NCI-H1105 treated with DMSO at 0.1 percent for 48 hours (cell line): ENCODE measurements at regions not wholly inside any gene's neighbourhood (a gene's known extent, or its start where the extent isn't known, plus 50 kb on each side); places are given as distances from the start of the nearest gene placed in this dataset.
A peak's percentile ranks its signal among the peaks of the same experiment; 100 is the strongest.
"Not testable (repeated sequence)": the region's sequence is repeated elsewhere in the genome, so short reads cannot be mapped to it uniquely, and the experiment has no call there.

Experiments
- DNase-seq: peaks from one replicate; lab custom pipeline; 2025; lab: John Stamatoyannopoulos, UW

DNA sequence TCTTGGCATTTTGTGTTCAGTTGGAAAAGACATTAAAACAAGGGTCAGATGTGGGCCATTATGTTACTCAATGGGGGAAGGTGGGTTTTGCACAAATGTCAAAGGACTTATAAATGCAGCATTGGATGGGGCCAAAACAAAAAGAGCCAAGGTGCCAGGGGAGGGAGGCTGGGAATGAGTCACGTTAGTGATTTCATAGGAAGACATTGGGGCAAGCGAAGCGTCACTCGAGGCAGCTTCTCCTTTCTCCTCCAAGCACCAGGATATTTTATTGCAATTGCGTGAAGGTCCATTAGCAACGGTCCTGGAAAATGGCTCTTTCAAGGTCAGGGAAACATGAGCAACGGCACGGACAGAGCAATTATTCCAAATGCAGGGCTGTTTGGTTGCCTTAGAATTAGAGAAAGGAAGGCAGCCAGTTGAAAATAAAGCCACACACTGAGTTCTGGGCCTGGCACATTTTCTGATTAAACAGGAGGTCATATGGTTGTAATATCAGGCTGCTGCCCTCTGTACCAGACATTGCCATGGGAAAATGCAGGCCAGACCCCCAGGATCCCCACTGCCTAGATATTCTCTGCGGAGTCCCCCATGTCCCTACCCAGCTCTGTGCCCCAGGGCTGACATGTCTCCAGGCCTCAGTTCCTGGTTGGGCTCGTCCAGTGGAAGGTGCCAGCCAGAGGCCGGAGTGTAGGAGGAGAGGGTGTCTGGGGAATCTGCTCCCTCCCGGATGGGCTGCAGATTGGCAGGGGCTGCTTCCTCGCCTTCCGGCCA, 63.3 kb upstream of the NANOS1 start:
- no peak for DNase-seq

DNA sequence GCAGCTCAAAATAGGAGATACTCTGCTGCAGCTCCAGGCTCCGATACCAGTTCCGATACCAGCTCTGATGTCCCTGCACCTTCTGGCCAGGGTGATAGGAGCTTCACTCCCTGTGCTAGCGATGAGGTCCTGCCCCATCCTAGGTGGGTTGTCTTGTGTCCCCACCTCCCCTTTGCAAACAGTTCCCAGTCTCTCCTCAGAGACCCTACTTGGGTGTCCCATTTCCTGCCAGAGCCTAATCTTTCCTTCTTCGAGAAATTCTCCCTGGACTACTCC, 62.7 kb upstream of the NANOS1 start:
- no peak for DNase-seq

GRCh38 chr10:118967160-118967559, 62.4 kb upstream of the NANOS1 start:
- no peak for DNase-seq

DNA sequence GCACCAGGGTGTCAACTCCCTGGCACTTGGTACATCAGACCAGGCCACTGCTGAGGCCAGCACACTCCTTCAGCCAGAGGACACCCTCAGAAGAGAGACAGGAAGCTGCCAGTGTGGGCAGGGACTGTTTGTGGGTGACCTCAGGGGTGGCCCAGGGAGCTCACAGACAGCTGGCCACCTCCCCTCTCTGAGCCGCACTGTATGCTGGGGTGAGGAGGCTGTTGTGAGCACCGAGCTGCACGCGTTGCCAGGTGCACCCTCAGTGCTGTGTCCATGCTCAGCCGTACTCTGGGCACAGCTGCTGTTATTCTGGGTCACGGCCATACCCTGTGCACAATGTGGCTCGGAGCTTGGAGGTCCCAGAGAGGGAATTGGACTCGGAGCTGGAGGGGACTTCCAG, 61.5 kb upstream of the NANOS1 start:
- DNase-seq: no peak

GRCh38 chr10:118968482-118968881, 61.0 kb upstream of the NANOS1 start:
- DNase-seq: no peak

DNA sequence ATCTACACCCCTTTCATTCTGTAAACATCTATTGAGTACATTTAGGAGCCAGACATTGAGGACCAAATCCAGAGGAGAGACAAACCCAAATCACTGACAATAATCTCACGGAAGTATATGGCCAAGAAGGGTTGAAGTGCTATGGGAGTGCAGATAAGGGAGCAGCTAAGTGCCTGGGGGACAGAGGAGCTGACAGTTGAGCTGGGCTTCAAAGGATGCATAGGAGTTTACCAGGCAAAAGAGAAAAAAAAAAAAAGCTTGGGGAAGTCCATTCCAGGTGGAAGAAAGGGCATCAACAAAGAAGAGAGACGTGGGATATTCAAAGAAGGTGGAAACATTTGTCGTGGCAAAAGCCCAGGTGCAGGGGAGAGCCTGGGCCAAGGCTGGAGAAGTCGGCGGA, 60.5 kb upstream of the NANOS1 start:
- DNase-seq: no peak

DNA sequence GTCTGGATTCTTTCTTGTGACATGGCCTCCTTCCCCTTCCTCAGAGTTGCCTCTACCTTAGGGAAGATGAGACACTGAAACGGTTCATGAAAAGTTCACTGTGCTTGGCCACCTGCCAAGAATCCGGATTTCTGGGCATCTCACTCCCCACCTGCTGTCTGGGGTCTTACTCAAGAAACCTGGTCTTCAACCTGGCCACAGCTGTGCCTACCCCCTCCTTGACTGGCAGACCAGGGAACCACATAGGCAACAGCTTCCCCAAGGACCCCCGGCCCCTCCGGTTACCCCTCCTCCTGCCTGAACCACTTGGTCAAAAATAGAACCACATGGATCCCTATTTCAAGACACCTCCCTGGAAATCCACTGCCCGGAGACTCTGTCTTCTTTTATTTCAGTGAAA, 58.7 kb upstream of the NANOS1 start:
- peak; percentile 6 for DNase-seq

- no peak for DNase-seq
Observed at GRCh38 chr10:118971187-118971586, 58.3 kb upstream of the NANOS1 start.

- no peak for DNase-seq
Observed at GRCh38 chr10:118971876-118972275, 57.6 kb upstream of the NANOS1 start.

DNA sequence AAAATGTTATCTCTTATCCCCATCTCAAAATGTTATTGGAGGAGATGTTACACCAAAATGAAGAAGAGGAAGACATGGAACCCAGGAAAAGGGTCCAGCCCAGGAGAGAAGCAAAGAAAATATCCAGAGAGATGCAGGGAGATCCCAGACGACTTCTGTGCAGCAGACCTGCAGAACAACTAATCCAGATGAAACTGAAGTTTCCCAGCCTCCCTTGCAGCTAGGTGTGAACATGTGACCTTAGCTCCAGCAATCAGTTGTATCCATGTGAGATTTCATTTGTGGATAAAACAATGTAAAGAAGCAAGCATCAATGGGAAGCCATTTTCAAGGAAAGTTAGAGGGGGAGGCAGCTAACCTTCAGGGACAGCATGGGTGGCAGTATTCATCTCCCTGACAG, 55.8 kb upstream of the NANOS1 start:
- no peak for DNase-seq

- DNase-seq: no peak
Observed at GRCh38 chr10:118974951-118975350, 54.6 kb upstream of the NANOS1 start.

- not testable (repeated sequence) for DNase-seq
Observed at GRCh38 chr10:118976219-118976618, 53.3 kb upstream of the NANOS1 start.

DNA sequence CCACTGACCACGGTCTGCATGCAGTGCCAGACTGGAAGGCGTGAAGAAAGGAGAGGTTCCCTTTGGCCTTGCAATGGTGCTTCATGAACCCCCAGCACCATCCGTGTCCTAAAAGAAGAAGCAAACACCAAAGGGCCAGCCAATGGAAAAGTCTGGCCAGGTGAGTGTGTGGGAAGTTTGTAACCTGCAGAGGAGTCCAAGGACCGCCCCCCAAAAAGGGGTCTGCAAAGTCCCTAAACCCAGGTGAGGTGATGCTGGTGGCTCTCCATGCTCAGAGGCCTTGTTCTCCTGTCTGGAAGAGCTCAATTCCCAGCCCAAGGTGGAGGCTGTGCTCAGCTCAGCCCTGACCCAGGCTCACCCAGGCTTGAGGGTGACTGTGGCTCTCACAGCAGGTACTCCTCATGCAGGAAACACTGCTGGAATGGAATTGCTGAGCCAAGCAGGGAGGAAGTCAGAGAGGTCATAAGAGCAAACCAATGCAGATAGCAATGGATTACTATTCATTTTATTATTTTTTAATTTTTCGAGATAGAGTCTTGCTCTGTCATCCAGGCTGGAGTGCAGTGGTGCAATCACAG, 52.4 kb upstream of the NANOS1 start:
- no peak for DNase-seq

- DNase-seq: no peak
Observed at GRCh38 chr10:118977835-118978234, 51.7 kb upstream of the NANOS1 start.

- DNase-seq: no peak
Observed at GRCh38 chr10:118978316-118978997, 51.1 kb upstream of the NANOS1 start.

DNA sequence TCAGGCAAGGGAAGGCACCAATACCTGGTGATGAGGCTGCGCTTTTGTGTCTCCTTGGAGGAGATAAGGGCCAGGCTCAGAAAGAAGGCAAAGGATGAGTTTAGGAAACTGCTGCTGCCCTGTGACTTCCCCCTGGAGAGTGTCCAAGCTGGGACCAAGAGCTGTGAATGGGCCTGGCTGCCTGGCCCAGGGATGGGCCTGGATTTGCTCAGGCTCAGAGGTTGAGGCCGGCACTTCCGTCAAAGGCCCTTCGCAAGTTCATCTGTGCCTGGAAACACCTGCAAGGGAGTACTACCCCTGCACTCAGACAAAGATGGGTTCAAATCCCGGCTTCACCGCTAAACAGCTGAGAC, 50.5 kb upstream of the NANOS1 start:
- DNase-seq: no peak

DNA sequence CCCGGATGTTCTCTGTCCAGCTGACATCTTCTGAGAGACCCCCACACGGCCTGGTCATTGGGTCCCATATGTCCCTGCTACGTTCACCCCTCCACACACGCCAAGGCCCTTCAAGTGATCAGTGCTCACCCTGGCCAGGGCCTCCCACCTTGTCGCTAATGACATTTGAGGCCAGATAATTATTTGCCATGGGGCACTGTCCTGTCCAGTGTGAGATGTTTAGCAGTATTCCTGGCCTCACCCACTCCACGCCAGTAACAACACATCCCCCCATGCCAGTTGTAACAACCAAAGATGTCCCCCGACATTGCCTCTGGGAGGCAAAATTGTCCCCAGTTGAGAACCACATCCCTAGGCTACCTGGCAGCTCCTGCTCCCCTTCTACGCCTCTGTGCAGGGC, 49.9 kb upstream of the NANOS1 start:
- no peak for DNase-seq
